ENCODE measurements at regions not wholly inside any gene's neighbourhood (a gene's known extent, or its start where the extent isn't known, plus 50 kb on each side); places are given as distances from the start of the nearest gene placed in this dataset.

DNA sequence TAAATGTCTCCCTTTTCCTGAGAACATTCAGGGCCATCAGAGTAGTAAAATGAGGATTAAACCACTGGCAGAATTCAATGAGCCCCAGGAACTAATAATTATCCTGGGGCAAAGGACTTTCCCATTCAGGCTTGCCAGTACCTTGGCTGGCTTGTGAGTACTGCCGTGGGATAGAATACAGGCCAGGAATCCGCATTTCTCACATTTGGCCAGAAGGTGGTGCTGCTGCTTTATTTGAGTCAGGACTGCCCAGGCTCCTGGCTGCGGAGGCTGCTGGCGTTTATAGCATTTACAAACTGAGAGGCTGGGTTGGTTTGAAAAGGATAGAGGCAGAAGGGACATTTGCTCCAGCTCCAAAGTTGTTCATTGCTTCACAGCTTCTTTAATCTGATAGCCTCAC lies 91.4 kb downstream of the RTL9 start:
- H3F3A ChIP-seq (ENCODE audit: insufficient read depth, low read length, poor library complexity, severe bottlenecking) = no peaks in the 10 kb centered on the region
- no peak overlapping the region for H3K4me2 ChIP-seq (ENCODE audit: low read length)
- H3K9me3 ChIP-seq (ENCODE audit: low read length) = no peaks in the 10 kb centered on the region
- H3K36me3 ChIP-seq (ENCODE audit: insufficient read depth, low read length) = no peaks in the 10 kb centered on the region
- no peaks in the 10 kb centered on the region for H4K20me1 ChIP-seq (ENCODE audit: insufficient read depth)
- H3K4me3 ChIP-seq (ENCODE audit: low read length) = no peak overlapping the region
- no peak overlapping the region for H2AFZ ChIP-seq (ENCODE audit: low read depth, low read length)
- H3K27me3 ChIP-seq (ENCODE audit: insufficient read depth, low read depth, low read length) = no peaks in the 10 kb centered on the region
- H3K9me2 ChIP-seq (ENCODE audit: insufficient read depth, low read length) = no peaks in the 10 kb centered on the region
- no peaks in the 10 kb centered on the region for H3K79me2 ChIP-seq (replicated peaks; ENCODE audit: insufficient read depth, low read length)
- no peak overlapping the region for H3K27ac ChIP-seq (ENCODE audit: low read length)
- no peak for TF ChIP-seq MXI1 (conservative IDR thresholded peaks at IDR 0.05; ENCODE audit: poor library complexity, severe bottlenecking)
- no peak for TF ChIP-seq TAF1 (IDR thresholded peaks at IDR 0.05; ENCODE audit: low read depth)
- TF ChIP-seq RAD21 (conservative IDR thresholded peaks at IDR 0.05) = peak; percentile 90
- no peak for TF ChIP-seq EP300 (conservative IDR thresholded peaks at IDR 0.05; ENCODE audit: poor library complexity, severe bottlenecking)
- TF ChIP-seq SMC3 (conservative IDR thresholded peaks at IDR 0.05; ENCODE audit: poor library complexity) = peak; percentile 92
- TF ChIP-seq POLR2AphosphoS5 (IDR thresholded peaks at IDR 0.05) = no peak
- TF ChIP-seq REST (IDR thresholded peaks at IDR 0.05; ENCODE audit: borderline replicate concordance) = no peak
- peak; percentile 83 for TF ChIP-seq CTCF (IDR thresholded peaks at IDR 0.05; ENCODE audit: poor library complexity, severe bottlenecking)
- no peak for TF ChIP-seq EZH2 (IDR thresholded peaks at IDR 0.05; ENCODE audit: borderline replicate concordance, insufficient read depth, low read length, poor library complexity, severe bottlenecking)
- H3K9ac ChIP-seq (ENCODE audit: low read length) = no peak overlapping the region

DNA sequence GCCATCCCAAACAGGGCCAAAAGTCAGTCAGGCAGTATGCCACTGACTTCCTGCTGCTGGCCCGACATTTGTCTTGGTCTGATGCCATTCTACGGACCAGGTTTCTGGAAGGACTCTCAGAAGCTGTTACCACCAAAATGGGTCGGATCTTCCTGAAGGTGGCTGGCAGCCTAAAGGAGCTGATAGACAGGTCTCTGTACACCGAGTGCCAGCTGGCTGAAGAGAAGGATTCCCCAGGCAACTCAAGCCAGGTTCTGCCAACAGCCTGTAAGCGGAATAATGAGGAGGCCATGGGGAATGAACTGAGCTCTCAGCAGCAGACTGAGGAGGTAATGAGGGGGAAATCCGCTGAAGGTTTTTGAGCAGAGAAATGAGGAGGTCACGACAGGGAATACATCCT lies 95.7 kb downstream of the RTL9 start:
- Histone ChIP-seq H3K36me3 (ENCODE audit: insufficient read depth, low read length) (no peaks in the 10 kb centered on the region), H2AFZ (ENCODE audit: low read depth, low read length) (no peak overlapping the region), H3F3A (ENCODE audit: insufficient read depth, low read length, poor library complexity, severe bottlenecking) (no peaks in the 10 kb centered on the region), H3K27me3 (ENCODE audit: insufficient read depth, low read depth, low read length) (no peaks in the 10 kb centered on the region), H3K9ac (ENCODE audit: low read length) (no peak overlapping the region), H3K9me2 (ENCODE audit: insufficient read depth, low read length) (no peaks in the 10 kb centered on the region), H3K4me3 (ENCODE audit: low read length) (no peak overlapping the region), H3K79me2 (replicated peaks; ENCODE audit: insufficient read depth, low read length) (no peaks in the 10 kb centered on the region), H3K4me2 (ENCODE audit: low read length) (no peak overlapping the region), H3K9me3 (ENCODE audit: low read length) (no peaks in the 10 kb centered on the region), H3K27ac (ENCODE audit: low read length) (no peak overlapping the region), H4K20me1 (ENCODE audit: insufficient read depth) (no peaks in the 10 kb centered on the region)
- no peak for TF ChIP-seq RAD21 (conservative IDR thresholded peaks at IDR 0.05)
- TF ChIP-seq EP300 (conservative IDR thresholded peaks at IDR 0.05; ENCODE audit: poor library complexity, severe bottlenecking) = no peak
- TF ChIP-seq CTCF (IDR thresholded peaks at IDR 0.05; ENCODE audit: poor library complexity, severe bottlenecking) = no peak
- TF ChIP-seq MXI1 (conservative IDR thresholded peaks at IDR 0.05; ENCODE audit: poor library complexity, severe bottlenecking) = no peak
- no peak for TF ChIP-seq EZH2 (IDR thresholded peaks at IDR 0.05; ENCODE audit: borderline replicate concordance, insufficient read depth, low read length, poor library complexity, severe bottlenecking)
- no peak for TF ChIP-seq REST (IDR thresholded peaks at IDR 0.05; ENCODE audit: borderline replicate concordance)
- no peak for TF ChIP-seq TAF1 (IDR thresholded peaks at IDR 0.05; ENCODE audit: low read depth)
- TF ChIP-seq POLR2AphosphoS5 (IDR thresholded peaks at IDR 0.05) = no peak
- no peak for TF ChIP-seq SMC3 (conservative IDR thresholded peaks at IDR 0.05; ENCODE audit: poor library complexity)

All from neural cell (in vitro differentiated cells).